Gastrocnemius medialis (tissue), 4 donors: ENCODE measurements at regions not wholly inside any gene's neighbourhood (a gene's known extent, or its start where the extent isn't known, plus 50 kb on each side); places are given as distances from the start of the nearest gene placed in this dataset.

Experiments
- CTCF ChIP-seq, 5 experiments: fragments of 450-650 bp in 3 of 5; fragments of 200-600 bp in 2 of 5; sonication (generic) in 2 of 5; IDR thresholded peaks in 4 of 5; conservative IDR thresholded peaks in 1 of 5; 1 replicate in 4 of 5; 2 replicates in 1 of 5; pipeline ENCODE4 v1.5.1; 2016 to 2019; ENCODE audit warnings: antibody characterized with exemption in 5 of 5, mild to moderate bottlenecking in 3 of 5, moderate library complexity in 3 of 5
- POLR2A ChIP-seq, 2 donors: fragments of 450-650 bp; IDR thresholded peaks; one replicate each; pipeline ENCODE4 v1.6.1; 2017; ENCODE audit warnings: antibody characterized with exemption in 2 of 2, mild to moderate bottlenecking in 2 of 2, moderate library complexity in 2 of 2

- TF ChIP-seq CTCF (IDR thresholded peaks at IDR 0.05 in 4 of 5, conservative IDR thresholded peaks at IDR 0.05 in 1 of 5), result peak in 2 of 5 experiments; percentile 35 to 39
- no peak for TF ChIP-seq POLR2A (IDR thresholded peaks at IDR 0.05)
Measured at GRCh38 chr2:137865954-137866540, 98.2 kb upstream of the HNMT start.
